ENCODE measurements at regions not wholly inside any gene's neighbourhood (a gene's known extent, or its start where the extent isn't known, plus 50 kb on each side); places are given as distances from the start of the nearest gene placed in this dataset.

DNA sequence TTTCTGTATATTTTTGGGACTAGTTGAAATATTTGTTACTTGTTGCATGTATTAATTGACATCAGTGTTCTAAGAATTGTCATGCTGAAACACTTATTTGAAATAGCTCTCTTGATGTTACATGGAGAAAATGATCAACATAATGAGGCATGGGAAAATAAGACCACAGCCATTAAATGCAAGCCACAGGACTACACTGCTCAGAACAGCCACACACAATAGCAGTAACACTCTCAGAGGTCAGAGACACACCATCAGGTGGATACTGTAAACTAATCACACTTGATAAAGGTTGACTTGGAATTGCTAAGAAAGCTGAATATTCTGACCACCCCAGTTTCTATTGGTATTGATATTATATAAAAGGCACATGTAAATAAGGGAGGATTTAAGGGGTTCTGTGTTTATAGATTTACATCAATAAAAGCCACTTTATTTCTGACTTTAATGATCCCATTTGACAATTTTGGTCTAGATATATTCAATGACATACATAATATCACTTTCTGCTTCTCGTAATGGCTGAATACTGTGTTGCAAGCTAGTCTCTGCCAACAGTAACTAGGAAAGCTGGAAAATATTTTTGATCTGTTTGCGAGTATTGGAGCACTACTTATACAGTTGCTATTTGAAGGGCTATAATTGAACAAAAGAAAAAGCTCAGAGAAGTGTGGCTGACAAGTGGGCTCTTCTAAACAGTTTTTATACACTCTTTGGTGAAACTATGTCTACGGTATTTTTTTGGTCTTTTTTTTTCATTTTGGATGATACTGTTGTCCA lies 876.5 kb upstream of the INTU start:
- TF ChIP-seq EZH2 (IDR thresholded peaks at IDR 0.05; ENCODE audit: insufficient read depth, poor library complexity, severe bottlenecking) (no peak), EZH2phosphoT487 (IDR thresholded peaks at IDR 0.05; ENCODE audit: insufficient read depth, low read depth) (no peak)

All from GM23248 (cell line).